ENCODE measurements at regions not wholly inside any gene's neighbourhood (a gene's known extent, or its start where the extent isn't known, plus 50 kb on each side); places are given as distances from the start of the nearest gene placed in this dataset.
"Not testable (repeated sequence)": the region's sequence is repeated elsewhere in the genome, so short reads cannot be mapped to it uniquely, and the experiment has no call there.

DNA sequence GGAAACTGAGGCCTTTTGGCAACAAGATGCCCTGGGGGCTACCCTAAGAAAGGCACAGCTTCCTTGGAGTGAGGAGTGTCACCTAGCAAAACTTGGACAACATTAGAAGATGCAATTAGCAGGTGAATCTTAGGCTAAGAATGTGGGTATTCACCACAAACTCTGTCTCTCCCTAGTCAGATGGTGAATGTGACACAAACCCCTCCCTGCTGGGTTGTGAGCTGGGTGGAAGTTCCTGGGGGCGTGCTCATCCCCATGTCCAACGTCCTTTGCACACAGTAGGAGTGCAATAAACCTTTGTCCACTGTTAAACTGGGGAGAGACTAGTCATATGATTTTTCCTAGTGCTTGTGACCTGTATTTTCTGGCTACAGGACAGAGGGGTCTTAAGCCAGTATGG lies 67.1 kb upstream of the SH3GL3 start:
- DNase-seq (ENCODE audit: low read depth) = no peak
- TF ChIP-seq, protein P1, sequence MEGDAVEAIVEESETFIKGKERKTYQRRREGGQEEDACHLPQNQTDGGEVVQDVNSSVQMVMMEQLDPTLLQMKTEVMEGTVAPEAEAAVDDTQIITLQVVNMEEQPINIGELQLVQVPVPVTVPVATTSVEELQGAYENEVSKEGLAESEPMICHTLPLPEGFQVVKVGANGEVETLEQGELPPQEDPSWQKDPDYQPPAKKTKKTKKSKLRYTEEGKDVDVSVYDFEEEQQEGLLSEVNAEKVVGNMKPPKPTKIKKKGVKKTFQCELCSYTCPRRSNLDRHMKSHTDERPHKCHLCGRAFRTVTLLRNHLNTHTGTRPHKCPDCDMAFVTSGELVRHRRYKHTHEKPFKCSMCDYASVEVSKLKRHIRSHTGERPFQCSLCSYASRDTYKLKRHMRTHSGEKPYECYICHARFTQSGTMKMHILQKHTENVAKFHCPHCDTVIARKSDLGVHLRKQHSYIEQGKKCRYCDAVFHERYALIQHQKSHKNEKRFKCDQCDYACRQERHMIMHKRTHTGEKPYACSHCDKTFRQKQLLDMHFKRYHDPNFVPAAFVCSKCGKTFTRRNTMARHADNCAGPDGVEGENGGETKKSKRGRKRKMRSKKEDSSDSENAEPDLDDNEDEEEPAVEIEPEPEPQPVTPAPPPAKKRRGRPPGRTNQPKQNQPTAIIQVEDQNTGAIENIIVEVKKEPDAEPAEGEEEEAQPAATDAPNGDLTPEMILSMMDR (IDR thresholded peaks at IDR 0.05; ENCODE audit: control insufficient read depth, insufficient read depth, low read depth, low read length, missing control alignments) = no peak
- no peak overlapping the region for H3K4me3 ChIP-seq (ENCODE audit: control insufficient read depth, low read depth, low read length)

DNA sequence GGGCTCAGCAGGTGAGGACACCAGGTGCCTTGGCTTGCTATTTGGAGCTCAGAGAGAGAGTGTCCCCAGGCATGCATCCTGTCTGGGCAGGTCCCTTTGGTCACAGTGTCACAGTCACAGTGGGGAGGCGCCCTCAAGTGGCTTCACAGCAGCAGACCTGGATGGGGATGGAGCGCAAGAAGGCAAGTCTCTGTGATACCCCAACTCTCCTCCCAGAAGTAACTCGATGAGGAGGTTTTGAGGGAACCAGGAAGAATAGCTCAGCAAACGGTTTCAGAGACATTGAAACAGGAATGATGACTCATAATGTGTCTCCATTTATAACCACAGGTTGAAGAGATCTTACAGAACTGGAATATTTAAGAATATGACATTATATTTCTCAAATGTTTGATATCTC lies 66.5 kb upstream of the SH3GL3 start:
- H3K4me3 ChIP-seq (ENCODE audit: control insufficient read depth, low read depth, low read length) = no peak overlapping the region
- TF ChIP-seq, protein P1 (IDR thresholded peaks at IDR 0.05; ENCODE audit: control insufficient read depth, insufficient read depth, low read depth, low read length, missing control alignments) = peak; percentile 51
- peak; percentile 7 for DNase-seq (ENCODE audit: low read depth)

DNA sequence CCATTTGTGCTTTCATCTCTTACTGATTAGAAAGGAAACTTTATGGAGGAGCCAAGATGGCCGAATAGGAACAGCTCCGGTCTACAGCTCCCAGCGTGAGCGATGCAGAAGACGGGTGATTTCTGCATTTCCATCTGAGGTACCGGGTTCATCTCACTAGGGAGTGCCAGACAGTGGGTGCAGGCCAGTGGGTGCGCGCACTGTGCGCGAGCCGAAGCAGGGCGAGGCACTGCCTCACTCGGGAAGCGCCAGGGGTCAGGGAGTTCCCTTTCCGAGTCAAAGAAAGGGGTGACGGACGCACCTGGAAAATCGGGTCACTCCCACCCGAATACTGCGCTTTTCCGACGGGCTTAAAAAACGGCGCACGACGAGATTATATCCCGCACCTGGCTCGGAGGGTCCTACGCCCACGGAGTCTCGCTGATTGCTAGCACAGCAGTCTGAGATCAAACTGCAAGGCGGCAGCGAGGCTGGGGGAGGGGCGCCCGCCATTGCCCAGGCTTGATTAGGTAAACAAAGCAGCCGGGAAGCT lies 63.5 kb upstream of the SH3GL3 start:
- H3K4me3 ChIP-seq (ENCODE audit: control insufficient read depth, low read depth, low read length); DNase-seq (ENCODE audit: low read depth): not testable (repeated sequence)

DNA sequence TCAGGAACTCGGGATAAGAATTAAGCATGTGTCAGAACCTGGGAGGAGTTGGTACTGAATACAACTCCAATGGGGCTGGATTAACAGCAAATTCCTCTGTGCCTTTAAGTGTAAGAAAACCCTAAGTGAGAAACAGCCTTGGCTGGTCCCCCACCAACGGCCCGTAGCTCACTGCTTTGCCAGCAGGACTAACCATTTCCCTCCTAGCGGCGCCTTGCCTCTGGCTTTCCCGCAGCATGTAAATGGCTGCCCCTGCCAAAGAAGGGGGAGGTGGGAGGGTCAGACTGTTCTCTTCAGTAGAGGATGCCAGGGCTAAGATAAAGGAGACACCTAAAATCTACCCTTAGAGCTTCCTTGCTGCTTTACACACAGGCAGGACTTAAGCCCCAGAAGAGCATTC lies 51.0 kb upstream of the SH3GL3 start:
- TF ChIP-seq, protein P1 (IDR thresholded peaks at IDR 0.05; ENCODE audit: control insufficient read depth, insufficient read depth, low read depth, low read length, missing control alignments) = no peak
- H3K4me3 ChIP-seq (ENCODE audit: control insufficient read depth, low read depth, low read length) = no peak overlapping the region
- DNase-seq (ENCODE audit: low read depth) = no peak
